Astrocyte of the spinal cord (primary cell): ENCODE measurements at regions not wholly inside any gene's neighbourhood (a gene's known extent, or its start where the extent isn't known, plus 50 kb on each side); places are given as distances from the start of the nearest gene placed in this dataset.

Source experiments
- DNase-seq: peaks from one replicate; pipeline ENCODE4 v3.0.0; 2011; ENCODE audit warnings: low read depth, low spot score
- H3K4me3 ChIP-seq: 2 replicates; pipeline ENCODE4 v1.5.1; 2011; ENCODE audit warnings: low read depth, mild to moderate bottlenecking, low read length, moderate library complexity
- in situ Hi-C: cut with HindIII; loops from 2 replicates; pipeline ENCODE4 v1.10.0; 2017; ENCODE audit warnings: low sequenced_read_pairs
- TF ChIP-seq, protein P1 (sequence below): IDR thresholded peaks from 2 replicates; pipeline ENCODE4 v1.5.1; 2012; ENCODE audit warnings: low read depth, mild to moderate bottlenecking, low read length, inconsistent platforms

GRCh38 chr14:86954623-86955022, 1038.4 kb downstream of the GALC start:
- H3K4me3 ChIP-seq, result no peak overlapping the region
- DNase-seq, result no peak
- TF ChIP-seq, protein P1, sequence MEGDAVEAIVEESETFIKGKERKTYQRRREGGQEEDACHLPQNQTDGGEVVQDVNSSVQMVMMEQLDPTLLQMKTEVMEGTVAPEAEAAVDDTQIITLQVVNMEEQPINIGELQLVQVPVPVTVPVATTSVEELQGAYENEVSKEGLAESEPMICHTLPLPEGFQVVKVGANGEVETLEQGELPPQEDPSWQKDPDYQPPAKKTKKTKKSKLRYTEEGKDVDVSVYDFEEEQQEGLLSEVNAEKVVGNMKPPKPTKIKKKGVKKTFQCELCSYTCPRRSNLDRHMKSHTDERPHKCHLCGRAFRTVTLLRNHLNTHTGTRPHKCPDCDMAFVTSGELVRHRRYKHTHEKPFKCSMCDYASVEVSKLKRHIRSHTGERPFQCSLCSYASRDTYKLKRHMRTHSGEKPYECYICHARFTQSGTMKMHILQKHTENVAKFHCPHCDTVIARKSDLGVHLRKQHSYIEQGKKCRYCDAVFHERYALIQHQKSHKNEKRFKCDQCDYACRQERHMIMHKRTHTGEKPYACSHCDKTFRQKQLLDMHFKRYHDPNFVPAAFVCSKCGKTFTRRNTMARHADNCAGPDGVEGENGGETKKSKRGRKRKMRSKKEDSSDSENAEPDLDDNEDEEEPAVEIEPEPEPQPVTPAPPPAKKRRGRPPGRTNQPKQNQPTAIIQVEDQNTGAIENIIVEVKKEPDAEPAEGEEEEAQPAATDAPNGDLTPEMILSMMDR, result no peak
- in situ Hi-C loops, result no loop called here

GRCh38 chr14:86946446-86946845, 1046.5 kb downstream of the GALC start:
- in situ Hi-C loops, result no loop called here
- TF ChIP-seq, protein P1, result no peak
- no peak overlapping the region for H3K4me3 ChIP-seq
- no peak for DNase-seq

DNA sequence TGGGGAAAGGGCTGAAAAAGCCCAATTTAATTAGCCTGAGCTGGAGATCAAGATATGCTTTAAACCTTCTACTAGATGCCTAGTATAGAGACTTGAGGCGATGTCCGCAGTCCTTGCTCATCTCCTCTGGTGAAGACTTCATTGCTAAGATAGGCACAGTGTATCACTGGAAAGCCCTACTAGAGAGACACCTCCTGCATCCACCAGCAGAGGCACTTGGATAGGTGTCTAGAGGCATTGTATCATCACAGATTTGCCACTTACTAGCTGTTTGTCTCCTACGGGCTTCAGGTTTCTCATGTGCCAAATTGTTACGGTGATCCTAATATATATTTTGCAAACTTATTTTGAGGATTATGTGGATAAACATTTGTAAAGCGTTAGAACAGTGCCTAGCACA, 1048.5 kb downstream of the GALC start:
- in situ Hi-C loops, result no loop called here
- DNase-seq, result no peak
- TF ChIP-seq, protein P1, result no peak
- no peak overlapping the region for H3K4me3 ChIP-seq

DNA sequence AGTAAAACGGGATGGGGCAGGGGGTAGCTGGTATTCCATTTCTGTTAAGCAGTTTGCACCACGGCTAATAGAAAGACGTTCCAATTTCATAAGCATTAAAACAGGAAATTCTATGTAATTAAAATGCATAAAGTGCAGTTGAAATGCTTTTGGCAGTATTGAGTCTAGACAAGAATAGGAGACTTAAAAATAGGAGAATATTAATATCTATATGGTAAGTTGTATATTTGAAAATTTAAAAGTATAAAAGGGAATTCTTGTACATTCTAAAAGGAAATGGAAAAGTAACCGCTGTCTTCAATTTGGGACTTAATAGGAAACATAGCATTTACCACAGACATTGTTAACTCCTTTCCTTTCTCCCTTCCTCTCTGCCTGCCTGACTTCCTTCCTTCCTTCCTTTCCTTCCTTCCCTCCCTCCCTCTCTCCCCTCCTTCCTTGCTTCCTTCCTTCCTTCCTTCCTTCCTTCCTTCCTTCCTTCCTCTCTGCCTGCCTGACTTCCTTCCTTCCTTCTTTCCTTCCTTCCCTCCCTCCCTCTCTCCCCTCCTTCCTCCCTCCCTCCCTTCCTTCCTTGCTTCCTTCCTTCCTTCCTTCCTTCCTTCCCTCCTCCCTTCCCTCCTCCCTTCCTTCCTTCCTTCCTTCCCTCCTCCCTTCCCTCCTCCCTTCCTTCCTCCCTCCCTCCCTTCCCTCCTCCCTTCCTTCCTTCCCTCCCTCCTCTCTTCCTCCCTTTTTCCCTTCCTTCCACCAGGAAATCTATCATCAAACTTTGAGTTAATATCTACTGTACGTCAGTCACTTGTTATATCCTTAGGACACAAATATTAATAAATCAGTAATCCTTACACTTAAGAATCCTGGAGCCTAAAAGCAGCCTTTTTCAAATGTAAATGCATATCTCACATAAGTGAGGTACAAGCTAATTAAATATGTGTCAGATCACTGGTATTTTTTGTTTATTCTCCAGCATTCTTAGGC, 1049.3 kb downstream of the GALC start:
- TF ChIP-seq, protein P1, result no peak
- in situ Hi-C loops, result no loop called here
- no peak overlapping the region for H3K4me3 ChIP-seq
- DNase-seq, result no peak

DNA sequence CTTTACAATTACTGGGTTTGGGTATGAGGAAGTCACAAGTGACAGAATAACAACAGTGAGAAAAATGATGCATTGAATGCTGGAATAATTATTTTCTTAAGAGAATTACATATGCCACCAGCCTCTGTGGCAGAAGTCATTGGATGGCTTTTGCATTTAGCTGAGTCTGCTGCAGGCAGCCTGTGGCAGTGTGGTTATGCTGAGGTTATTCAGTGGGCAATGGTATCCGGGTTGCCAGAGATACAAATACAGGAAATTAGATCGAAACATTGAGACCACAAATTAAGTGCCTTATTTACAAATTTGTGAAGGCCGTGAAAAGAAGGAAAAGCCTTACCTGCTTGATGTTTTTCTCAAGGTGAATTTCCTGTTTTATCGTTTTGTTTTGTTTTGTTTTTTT, 1050.0 kb downstream of the GALC start:
- no peak overlapping the region for H3K4me3 ChIP-seq
- no peak for DNase-seq
- TF ChIP-seq, protein P1, result no peak
- in situ Hi-C loops, result no loop called here

DNA sequence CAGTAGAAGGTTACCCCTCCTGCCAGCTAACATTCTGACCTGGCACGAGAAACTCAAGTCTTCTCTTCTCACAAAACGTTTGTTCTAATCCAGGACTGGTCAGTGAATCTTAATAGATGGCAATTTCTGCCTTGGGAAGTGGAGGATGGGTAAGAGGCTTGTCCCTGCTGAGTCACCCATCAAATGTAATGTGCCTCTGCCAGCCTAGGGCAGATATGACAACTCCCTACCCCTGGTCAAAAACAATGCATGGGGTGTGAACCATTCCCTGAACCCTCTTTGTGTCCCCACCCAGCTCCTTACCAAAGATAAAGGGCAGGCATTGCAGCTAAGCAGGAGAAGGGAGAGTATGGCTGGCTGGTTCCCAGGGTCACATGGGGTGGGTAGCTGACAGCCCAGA, 1052.9 kb downstream of the GALC start:
- DNase-seq, result no peak
- in situ Hi-C loops, result no loop called here
- no peak overlapping the region for H3K4me3 ChIP-seq
- TF ChIP-seq, protein P1, result no peak
